ENCODE measurements at regions not wholly inside any gene's neighbourhood (a gene's known extent, or its start where the extent isn't known, plus 50 kb on each side); places are given as distances from the start of the nearest gene placed in this dataset.

DNA sequence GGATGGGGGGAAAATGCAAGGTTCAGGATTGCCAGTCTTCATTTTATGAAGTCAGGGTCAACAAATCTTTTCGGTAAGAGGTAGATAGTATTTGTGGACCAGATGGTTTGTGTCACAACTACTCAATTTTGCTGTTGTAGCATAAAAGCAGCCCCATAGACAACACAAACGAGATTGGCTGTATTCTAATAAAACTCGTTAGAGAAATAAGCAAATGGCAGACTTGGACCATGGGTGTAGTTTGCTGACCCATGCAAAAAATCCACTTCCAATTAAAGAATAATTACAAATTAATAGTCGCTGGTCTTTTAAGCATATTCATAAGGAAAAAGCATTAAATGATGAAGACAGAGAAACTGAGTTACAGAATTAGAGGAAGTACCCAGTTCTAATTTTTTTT is 247.1 kb downstream of the CRPPA start:
- intact Hi-C loops (cut with DNase I), result no loop called here
- TF ChIP-seq POLR2A (IDR thresholded peaks at IDR 0.05) (no peak), CTCF (IDR thresholded peaks at IDR 0.05) (no peak), POLR2AphosphoS5 (IDR thresholded peaks at IDR 0.05; ENCODE audit: insufficient read depth in 1 of 2, low read depth in 1 of 2) (no peak)
- no peaks in the 10 kb centered on the region for H3K4me1 ChIP-seq
- H3K27me3 ChIP-seq, result no peaks in the 10 kb centered on the region
- H3K4me3 ChIP-seq, result no peak overlapping the region
- H3K36me3 ChIP-seq, result no peaks in the 10 kb centered on the region
- no peaks in the 10 kb centered on the region for H3K9me3 ChIP-seq
- no peak for DNase-seq (ENCODE audit: extremely low spot score in 2 of 2)
- no peak overlapping the region for H3K27ac ChIP-seq

- intact Hi-C loops (cut with DNase I), result no loop called here
- no peak overlapping the region for H3K27ac ChIP-seq
These were observed 249.0 kb downstream of the CRPPA start for GRCh38 chr7:16172366-16172765.

DNA sequence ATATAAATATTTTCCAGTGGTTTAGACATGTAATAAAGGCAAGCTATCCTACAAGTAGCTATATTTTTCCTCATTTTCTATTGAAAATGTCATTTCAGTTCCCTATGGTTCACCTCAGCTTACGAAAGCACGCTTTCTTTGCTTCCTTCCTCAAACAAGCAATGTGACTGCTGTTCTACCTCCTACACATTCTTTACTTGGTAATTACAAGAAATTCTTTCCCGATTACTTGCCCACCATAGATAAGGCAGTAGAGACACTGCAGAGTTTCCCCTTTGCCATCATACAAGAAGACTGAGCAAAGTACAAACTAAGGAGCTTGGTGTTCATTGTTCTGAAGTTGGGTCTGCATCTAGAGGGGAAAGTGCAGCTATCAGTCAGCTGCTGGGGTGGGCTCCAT is 249.4 kb downstream of the CRPPA start:
- H3K36me3 ChIP-seq, result no peaks in the 10 kb centered on the region
- no peak for DNase-seq (ENCODE audit: extremely low spot score in 2 of 2)
- no peaks in the 10 kb centered on the region for H3K27me3 ChIP-seq
- no peak overlapping the region for H3K27ac ChIP-seq
- H3K4me1 ChIP-seq, result no peaks in the 10 kb centered on the region
- no peaks in the 10 kb centered on the region for H3K9me3 ChIP-seq
- TF ChIP-seq POLR2A (IDR thresholded peaks at IDR 0.05) (no peak), CTCF (IDR thresholded peaks at IDR 0.05) (no peak), POLR2AphosphoS5 (IDR thresholded peaks at IDR 0.05; ENCODE audit: insufficient read depth in 1 of 2, low read depth in 1 of 2) (no peak)
- H3K4me3 ChIP-seq, result no peak overlapping the region
- intact Hi-C loops (cut with DNase I), result no loop called here

More at GRCh38 chr7:16172366-16172765, 249.0 kb downstream of the CRPPA start:
- Histone ChIP-seq H3K9me3 (no peaks in the 10 kb centered on the region), H3K4me1 (no peaks in the 10 kb centered on the region), H3K27me3 (no peaks in the 10 kb centered on the region), H3K4me3 (no peak overlapping the region), H3K36me3 (no peaks in the 10 kb centered on the region)
- TF ChIP-seq POLR2AphosphoS5 (IDR thresholded peaks at IDR 0.05; ENCODE audit: insufficient read depth in 1 of 2, low read depth in 1 of 2), result no peak
- no peak for TF ChIP-seq CTCF (IDR thresholded peaks at IDR 0.05)
- no peak for TF ChIP-seq POLR2A (IDR thresholded peaks at IDR 0.05)
- DNase-seq (ENCODE audit: extremely low spot score in 2 of 2), result no peak

DNA sequence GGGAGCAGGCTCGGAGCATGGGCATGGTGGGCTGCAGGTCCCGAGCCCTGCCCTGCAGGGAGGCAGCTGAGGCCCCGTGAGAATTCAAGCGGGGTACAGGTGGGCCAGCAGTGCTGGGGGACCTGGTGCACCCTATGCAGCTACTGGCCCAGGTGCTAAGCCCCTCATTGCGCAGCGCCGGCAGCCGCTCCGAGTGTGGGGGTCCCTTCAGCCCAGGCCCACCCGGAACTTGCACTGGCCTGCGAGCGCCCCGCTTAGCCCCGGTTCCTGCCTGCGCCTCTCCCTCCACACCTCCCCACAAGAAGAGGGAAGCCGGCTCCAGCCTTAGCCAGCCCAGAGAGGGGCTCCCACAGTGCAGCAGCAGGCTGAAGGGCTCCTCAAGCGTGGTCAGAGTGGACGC is 250.7 kb downstream of the CRPPA start:
- intact Hi-C loops (cut with DNase I), result no loop called here
- H3K27ac ChIP-seq, result no peak overlapping the region
- H3K4me3 ChIP-seq, result no peak overlapping the region
- TF ChIP-seq POLR2A (IDR thresholded peaks at IDR 0.05) (no peak), CTCF (IDR thresholded peaks at IDR 0.05) (no peak), POLR2AphosphoS5 (IDR thresholded peaks at IDR 0.05; ENCODE audit: insufficient read depth in 1 of 2, low read depth in 1 of 2) (no peak)
- H3K36me3 ChIP-seq, result no peaks in the 10 kb centered on the region
- no peak for DNase-seq (ENCODE audit: extremely low spot score in 2 of 2)
- H3K4me1 ChIP-seq, result no peaks in the 10 kb centered on the region
- no peaks in the 10 kb centered on the region for H3K27me3 ChIP-seq
- H3K9me3 ChIP-seq, result no peaks in the 10 kb centered on the region

DNA sequence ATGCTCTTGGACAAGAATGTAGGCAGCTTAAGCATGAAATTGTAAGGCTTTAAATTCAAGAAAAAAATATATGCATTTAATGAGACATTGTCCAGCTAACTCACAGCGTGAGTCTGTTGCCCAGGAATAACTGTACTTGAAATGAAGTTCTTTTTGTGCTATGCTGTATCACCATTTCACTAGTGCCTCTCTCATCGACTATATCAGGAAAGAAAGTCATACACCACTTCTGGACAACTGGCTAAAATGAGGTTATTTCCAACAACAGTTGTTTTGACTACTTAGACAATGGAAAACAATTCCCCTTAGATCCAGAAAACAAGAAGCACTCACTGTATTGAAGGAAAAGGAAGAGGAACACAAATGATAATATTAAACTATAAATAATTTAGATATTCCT is 251.8 kb downstream of the CRPPA start:
- H3K36me3 ChIP-seq, result no peaks in the 10 kb centered on the region
- DNase-seq (ENCODE audit: extremely low spot score in 2 of 2), result no peak
- H3K4me3 ChIP-seq, result no peak overlapping the region
- H3K9me3 ChIP-seq, result no peaks in the 10 kb centered on the region
- no peaks in the 10 kb centered on the region for H3K27me3 ChIP-seq
- intact Hi-C loops (cut with DNase I), result no loop called here
- no peak for TF ChIP-seq POLR2A (IDR thresholded peaks at IDR 0.05)
- no peak for TF ChIP-seq POLR2AphosphoS5 (IDR thresholded peaks at IDR 0.05; ENCODE audit: insufficient read depth in 1 of 2, low read depth in 1 of 2)
- no peak for TF ChIP-seq CTCF (IDR thresholded peaks at IDR 0.05)
- no peak overlapping the region for H3K27ac ChIP-seq
- H3K4me1 ChIP-seq, result no peaks in the 10 kb centered on the region

Data from vagina (tissue), 2 donors.